ENCODE measurements at regions not wholly inside any gene's neighbourhood (a gene's known extent, or its start where the extent isn't known, plus 50 kb on each side); places are given as distances from the start of the nearest gene placed in this dataset.
"Not testable (repeated sequence)": the region's sequence is repeated elsewhere in the genome, so short reads cannot be mapped to it uniquely, and the experiment has no call there.

DNA sequence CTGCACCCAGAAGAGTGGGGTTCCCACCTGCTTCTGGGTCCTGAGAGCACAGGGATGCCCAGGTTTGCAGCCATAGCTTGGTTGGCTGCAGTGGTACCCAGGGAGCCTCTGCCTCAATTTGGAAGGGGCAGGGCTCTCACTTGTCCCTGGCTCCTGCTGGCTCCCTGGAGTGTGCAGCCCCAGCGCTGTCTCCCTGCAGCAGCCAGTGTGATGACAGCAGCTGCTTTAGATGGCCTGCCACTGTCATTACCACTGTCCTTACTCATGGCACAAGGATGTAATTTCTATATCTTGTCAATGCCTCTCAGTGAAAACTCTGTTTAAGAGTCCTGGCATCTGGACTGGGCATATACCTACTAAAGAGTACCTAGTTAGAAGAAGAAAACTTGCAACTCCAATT, 250.9 kb downstream of the KIF20B start:
- no peak for DNase-seq

DNA sequence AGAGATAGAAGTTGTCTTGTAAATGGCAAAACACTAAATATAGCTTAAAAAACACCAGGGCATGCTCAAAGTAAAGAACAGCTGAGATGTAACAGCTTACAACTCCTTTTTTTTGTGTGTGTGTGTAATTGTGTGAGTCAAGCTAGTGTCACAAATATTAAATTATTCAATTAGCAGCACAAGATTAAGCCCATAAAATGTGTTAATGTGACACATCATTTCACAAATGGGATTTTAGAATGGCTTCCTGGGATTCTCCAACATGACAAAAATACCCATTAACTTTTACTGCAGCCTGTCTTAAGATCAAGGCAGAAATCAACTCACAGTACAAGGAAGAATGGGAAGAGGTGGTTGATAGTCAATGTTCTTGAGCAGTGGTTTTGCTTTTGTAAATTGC, 251.4 kb downstream of the KIF20B start:
- no peak for DNase-seq

DNA sequence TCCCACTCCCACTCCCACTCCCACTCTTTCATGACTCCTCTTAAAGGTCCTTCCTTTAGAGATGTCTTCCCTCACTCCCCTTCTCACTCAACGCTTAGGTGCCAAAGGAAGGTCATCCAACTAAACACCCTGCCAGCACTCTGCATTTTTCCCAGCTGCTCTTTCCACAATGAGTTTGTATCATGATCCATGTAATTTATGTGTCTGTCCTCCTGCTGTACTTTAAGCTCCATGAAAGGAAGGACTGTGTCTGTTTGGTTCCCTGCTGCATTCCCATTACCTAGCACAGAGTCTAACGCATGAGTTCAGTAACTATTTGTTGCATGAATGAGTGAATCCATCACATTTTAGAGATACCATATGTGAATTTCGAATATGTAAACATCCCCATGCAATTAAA, 252.7 kb downstream of the KIF20B start:
- no peak for DNase-seq

DNA sequence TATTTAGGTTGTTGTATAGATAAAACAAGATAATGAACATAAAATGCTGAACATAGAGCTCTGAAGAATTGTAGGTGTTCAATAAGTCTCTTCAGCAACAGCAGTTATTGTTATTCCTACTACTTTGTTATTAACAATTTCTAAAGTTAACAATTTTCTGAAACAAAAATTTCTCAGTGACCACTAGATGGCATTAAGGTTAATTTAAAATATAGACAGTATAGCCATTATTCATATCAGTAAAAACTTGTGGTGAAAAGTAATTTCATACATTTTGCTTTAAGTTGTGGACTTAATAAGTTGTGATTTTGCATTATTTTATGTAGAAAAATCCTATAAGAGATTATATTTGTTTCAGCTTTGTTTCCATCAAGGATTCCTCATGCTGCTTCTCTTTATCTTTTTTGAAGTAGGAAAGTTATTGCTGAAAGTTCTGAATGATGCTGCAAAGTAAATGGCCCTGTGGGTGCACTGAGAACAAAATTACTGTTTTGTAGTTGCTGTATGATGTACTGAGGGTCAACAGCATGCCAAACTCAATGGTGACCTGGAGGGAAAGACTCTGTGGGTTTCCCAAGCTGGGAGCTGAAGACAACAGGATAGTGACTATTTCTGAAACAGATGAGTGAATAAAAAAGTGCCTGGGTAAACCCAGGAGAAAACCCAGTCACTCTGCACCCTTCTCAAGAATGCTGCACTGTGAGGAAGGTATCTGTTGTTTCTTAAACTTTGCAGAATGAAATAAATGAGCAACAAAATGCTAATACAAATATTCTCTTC, 253.6 kb downstream of the KIF20B start:
- DNase-seq: no peak

DNA sequence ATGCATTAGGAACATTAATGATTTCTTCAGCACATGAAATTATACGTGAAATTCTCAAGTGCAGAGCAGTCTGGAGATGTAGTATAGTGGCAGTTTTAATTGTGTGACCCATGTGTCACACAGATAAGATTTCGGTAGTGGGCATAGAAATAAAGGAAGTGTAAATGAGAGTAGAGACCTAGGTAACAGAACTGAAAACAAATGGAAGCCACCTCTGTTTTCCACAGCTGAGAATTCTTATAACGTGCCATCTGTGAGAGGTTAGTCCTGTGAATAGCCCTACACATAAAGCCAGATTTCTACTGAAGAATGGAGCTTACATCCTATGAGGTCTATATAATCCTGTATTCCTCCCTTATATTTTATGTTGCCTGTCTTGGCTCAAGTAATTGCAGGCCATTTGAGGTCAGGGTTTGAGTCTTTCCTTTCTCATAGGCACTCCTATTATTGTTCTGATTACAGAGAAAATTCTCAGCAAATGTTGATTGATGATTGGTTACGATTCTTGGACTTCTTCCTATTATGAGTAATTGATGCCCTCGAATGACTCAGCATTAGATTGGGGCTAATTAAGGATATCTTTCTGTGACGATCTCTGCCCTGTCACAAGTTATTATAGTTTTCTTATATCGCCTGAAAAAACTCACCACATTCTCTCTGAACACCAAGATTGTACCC, 258.2 kb downstream of the KIF20B start:
- no peak for DNase-seq

DNA sequence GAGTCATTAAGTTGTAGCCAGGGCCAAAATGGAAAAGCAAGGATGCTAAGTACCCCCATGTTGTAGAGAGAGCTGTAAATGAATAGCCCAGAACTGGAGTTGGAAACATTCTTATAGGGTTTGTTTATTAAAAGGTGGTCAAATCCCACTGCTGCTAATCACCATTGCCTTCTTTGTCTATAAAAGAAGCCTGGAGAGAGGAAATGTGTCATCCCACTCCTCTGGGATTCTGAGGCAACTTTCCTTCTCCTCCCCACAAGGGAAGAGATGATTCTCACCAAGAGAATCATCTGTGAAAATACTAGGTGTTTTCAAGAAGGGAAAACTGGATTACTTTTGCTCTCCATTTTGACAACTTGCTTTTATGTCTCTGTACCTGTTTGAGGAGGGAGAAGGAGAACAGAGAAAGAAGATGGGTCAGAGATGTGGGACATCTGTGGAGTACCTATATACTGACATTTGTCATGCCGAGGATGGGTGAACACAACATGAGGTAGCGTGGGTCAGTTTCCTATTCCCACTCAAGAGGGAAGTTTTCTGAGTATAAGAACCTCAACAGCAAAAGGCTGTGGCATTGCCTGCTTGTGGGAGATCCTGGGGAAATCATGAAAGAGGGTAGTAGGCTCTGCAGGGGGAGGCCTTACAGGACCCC, 262.2 kb downstream of the KIF20B start:
- no peak for DNase-seq

DNA sequence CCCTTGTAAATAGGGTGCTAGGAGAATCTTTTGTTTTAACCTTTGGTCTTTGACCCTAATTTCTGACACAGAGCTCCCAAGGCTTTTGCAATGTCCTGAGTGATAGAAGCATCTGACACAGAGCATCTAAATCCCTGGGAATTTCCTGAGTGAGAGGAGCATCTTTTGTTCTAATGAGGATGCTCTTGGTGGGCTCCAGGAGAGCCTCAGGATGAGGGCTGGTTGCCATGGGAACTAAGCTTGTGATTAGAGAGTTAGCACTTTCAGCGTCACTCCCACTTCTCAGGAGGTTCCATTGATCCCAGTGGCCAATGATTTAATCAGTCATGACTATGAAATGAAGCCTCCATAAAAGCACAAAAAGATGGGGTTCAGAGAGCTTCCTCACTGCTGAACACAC, 264.8 kb downstream of the KIF20B start:
- no peak for DNase-seq

DNA sequence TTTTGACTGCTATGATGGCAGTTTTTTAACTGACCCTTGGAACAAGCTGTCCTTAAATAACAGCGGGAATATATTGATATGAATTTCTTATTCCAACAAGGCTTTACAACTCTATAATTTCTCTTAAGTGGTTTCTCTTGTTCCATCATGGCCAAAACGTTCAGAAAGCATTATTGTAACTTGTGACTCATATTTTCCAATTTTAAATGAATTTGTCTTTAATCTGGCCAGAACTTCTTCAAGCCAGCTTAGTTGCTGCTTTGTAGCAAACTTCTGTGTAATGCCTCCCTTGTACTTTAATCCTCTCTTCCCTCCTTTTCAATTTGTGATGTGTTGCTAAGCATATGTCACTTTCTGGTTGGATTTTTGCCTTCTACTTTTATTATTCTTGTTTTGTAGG, 271.9 kb downstream of the KIF20B start:
- DNase-seq: no peak

DNA sequence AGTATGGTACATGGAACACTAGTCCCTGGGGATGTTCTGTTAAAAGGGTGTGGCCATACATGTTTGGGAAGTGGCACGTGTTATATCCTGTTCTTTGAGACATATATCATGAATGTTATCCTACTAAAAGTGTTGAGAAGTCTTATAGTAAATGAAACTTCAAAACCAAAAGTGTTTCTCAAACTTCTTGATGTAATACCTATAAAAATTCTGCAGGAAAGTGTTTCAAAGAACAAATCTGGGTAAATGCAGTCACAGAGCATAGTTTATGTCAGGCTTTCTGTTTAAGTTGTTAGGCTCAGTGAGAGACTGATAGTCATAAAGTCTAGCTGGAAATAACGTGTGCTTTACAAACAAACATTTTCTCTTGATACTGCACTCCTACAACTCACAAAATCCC, 273.7 kb downstream of the KIF20B start:
- DNase-seq: no peak

DNA sequence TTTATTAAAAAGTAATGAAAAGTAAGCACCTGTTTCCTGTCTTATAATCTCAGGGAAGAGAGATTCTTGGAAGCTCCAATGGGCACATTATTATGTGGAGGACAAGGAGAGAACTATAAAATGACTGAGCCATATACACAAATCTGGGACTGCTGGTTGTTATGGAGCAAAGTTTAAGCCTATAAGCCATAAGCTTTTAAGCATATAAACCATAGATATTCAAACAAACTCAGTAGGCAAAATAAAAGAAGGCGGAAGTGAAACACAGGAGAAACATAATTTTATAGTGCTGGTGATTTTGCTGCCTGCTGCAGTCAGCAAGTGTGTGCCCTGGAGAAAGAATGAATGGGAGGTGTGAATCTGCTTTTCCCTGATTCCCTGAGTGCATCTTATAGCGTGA, 274.4 kb downstream of the KIF20B start:
- no peak for DNase-seq

DNA sequence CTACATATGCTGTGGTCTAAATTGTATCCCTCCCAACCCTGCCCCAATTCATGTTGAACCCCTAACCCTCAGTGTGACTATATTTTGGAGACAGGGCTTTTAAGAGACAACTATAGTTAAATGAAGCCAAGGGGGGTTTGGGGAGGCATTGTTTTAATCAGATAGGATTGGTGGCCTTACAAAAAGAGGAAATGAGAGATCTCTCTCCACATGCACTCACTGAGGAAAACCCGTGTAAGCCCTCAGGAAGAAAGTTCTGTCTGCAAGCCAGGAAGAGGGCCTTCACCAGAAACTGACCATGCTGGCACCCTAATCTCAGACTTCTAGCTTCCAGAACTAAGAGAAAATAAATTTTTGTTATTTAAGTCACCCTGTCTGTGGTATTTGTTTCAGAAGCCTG, 276.7 kb downstream of the KIF20B start:
- DNase-seq: no peak

DNA sequence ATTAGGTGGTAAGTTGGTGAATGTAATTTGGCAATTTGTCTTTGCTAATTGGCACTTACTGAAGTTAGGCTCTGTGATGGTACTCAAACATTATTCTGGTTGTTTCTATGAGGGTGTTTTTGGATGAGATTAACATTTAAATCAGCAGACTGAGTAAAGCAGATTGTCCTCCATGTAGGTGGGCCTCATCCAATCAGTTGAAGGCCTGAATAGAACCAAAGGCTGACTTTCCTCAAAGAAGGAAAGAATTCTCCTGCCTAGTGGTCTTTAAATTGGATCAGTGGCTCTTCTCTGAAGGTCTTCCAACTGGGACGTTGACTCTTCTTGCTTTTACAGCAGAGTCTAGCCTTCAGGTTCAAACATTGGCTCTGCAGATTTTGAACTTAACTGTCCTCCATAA, 278.3 kb downstream of the KIF20B start:
- no peak for DNase-seq

DNA sequence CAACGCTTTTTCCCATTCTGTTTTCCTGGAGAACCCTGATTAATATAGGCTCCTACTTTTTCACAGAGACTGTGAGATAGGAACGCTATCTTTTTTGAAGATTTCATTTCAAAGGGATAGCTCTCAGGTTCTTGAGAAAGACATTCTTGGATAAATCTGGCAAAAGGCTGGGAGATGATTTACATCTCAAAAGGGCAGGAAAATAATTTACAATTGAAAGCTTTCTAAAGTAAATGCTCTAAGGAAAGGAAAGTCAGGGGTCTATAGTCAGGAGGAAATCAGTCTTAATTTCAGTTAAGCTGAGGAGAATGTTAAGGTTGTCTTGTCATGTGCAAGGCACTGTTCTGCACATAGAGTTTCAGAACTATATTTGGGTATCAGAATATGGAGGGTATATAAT, 278.8 kb downstream of the KIF20B start:
- no peak for DNase-seq

DNA sequence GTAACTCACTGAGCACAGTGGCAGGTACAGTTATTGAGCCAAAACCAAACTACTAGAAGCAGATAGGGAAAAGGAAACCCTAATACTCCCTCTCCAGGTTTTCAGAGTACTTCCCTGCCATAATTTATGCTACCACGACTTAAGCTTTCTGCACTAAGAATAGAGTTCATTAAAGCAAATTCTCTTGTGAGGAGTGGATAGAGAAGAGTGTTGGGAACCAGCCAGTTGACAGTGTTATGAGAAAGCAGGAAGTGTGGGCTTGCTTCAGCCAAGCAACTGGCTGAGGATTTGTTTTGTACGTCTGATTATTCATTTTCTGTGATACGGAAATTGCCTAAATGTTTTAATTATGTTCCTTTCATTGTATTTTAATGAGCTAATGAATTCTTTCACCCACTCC, 280.5 kb downstream of the KIF20B start:
- DNase-seq: no peak

DNA sequence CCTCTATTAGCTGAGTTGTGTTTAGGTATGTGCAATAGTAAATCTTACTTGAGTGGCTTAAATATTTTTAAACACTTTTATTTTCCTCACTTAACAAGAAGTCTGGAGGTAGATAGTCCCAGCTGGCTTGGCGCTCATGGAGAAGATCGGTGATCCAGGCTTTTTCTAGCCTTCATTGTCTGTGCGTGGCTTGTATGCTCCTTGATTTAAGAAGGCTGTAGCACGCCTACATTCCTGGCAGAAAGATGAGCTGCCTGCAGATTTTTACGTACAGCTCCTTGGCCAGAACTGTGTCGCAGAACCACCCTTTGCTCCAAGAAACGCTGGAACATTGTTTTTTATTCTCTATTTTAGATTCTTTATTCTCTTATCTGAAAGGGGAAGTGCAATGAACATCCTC, 284.1 kb downstream of the KIF20B start:
- no peak for DNase-seq

DNA sequence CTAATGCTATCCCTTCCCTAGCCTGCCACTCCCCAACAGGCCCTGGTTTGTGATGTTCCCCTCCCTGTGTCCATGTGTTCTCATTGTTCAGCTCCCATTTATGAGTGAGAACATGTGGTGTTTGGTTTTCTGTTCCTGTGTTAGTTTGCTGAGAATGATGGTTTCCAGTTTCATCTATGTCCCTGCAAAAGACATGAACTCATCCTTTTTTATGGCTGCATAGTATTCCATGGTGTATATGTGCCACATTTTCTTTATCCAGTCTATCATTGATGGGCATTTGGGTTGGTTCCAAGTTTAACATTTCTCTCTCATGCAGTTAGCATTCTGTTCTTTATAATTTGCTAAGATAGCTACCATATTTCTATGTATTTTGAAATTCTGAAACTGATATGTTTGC, 287.0 kb downstream of the KIF20B start:
- DNase-seq: not testable (repeated sequence)

DNA sequence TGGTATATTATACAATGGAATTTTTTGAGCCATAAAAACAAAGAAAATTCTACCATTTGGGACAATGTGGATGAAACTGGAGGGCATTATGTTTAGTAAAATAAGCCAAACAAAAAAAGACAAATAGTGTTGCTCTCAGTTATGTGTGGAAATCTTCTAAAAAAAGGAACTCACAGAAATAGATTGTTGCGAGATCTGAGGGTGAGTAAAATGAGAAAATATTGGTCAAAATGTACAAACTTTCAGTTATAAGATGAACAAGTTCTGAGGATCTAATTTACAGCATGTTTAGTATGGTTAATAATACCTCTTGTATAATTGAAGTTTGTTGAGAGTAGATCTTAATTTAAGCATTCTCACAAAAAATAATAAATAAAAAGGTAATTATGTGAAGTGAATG, 291.2 kb downstream of the KIF20B start:
- no peak for DNase-seq

DNA sequence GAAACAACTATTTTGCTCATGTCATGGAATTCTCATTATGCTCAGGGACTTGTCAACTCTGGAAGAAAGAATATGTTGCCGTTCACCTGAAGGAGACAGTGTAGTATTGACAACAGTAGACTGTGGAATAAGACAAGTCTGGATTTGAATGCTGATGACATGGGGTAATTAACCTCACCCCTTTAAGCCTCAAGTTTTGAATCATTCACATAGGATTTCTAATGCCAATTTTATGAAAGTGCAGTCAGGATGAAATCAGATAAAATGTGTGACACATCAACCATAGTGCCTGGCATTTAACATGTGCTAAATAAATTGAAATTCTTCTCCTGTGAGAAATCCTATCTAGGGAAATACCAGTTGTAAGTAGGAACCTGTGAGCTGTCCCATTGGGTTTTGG, 305.8 kb downstream of the KIF20B start:
- no peak for DNase-seq

DNA sequence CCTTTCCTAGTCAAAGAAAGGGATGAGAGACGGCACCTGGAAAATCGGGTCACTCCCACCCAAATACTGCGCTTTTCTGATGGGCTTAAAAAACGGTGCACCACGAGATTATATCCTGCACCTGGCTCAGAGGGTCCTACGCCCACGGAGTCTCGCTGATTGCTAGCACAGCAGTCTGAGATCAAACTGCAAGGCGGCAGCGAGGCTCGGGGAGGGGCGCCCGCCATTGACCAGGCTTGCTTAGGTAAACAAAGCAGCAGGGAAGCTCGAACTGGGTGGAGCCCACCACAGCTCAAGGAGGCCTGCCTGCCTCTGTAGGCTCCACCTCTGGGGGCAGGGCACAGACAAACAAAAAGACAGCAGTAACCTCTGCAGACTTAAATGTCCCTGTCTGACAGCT, 309.9 kb downstream of the KIF20B start:
- not testable (repeated sequence) for DNase-seq

DNA sequence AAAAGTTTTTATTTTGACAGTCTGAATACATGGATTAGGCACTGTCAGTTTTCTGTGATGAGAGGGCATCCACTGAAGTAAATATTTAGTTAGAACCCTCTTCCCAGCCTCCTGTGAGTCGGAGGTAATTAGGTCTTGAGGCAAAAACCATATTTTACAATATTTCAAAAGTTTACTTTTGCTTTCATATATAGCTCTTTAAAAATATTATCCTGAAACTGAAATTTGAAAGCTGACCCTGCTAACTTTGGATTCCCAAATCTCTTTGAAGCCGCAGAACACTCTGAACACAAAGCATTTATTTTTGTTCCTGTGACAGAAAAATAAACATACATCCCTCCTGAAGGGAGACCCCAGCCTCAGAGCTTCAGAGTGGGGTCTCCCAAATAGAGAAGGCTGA, 317.4 kb downstream of the KIF20B start:
- no peak for DNase-seq

DNA sequence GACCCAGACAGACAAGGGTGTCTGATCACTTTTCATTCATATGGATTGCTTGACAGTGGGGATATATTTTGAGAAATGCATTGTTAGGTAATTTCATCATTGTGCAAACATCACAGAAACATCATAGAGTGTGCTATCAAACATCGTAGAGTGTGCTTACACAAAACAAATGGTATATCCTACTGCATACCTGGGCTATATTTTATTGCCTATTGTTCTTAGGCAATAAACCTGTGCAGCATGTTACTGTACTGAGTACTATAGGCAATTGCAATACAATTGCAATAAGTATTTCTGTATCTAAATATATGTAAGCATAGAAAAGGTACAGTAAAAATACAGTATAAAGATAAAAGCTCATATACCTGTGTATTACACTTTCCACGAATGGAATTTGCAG, 319.1 kb downstream of the KIF20B start:
- DNase-seq: no peak

DNA sequence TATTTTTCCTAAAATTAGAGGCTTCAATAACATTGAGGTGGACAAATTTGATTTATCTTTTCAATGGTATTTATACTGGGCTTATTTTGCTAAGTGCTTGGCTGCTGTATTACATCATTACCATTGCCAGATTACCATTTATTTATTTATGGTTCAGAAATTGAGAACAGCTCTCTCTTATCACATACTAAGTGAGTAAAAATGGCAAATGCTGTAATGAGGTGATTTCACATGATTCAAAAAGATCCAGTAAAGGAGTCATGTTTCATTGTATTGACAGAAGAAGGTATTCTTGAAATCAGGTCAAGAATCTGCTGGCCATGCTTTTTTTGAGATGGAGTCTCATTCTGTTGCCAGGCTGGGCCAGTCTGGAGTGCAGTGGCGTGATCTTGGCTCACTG, 322.6 kb downstream of the KIF20B start:
- DNase-seq: no peak

DNA sequence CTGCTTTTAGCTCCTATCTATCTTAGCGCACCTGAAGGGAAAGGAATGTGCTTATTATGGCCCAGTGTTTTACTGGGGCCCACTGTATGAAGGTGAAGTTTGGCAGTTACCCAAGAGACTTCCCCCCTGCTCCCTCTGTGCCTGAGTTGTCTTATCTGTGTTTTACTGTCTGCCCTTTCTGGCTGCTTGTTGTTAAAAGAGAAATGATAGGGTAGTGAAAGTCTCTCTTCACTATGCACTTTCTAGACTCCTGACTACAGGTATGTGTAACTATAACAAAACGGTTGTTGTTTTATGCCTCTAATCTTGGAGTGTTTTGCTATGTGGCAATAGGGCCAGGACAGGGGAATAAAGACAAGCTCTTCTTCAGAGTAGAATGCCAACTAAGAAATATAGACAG, 326.9 kb downstream of the KIF20B start:
- no peak for DNase-seq

DNA sequence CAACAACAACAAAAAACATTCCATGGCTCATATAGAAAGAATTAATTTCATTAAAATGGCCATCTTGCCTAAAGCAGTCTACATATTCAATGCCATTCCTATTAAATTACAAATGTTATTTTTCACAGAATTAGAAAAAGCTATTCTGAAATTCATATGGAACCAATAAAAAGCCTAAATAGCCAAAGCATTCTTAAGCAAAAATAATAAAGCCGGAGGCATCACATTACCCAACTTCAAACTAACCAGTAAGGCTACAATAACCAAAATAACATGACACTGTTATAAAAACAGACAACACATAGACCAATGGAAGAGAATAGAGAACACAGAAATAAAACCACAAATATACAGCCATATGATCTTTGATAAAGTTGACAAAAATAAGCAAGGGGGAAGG, 330.4 kb downstream of the KIF20B start:
- no peak for DNase-seq

Measured in GDM1 (cell line).